Bronchial epithelial cell (primary cell): ENCODE measurements at regions not wholly inside any gene's neighbourhood (a gene's known extent, or its start where the extent isn't known, plus 50 kb on each side); places are given as distances from the start of the nearest gene placed in this dataset.

ENCODE experiments used
- DNase-seq: peaks from one replicate; pipeline ENCODE4 v3.0.0-alpha.2; 2010; ENCODE audit warnings: low read depth
- FAIRE-seq: peaks from 2 replicates; lab custom pipeline; 2011; peaks lifted over from hg19 to GRCh38; lab: Jason Lieb, UNC
- H3K27me3 ChIP-seq: 2 replicates; pipeline ENCODE4 v1.5.1; 2011; ENCODE audit warnings: low read length; ENCODE audit not compliant: control insufficient read depth, insufficient read depth
- H3K36me3 ChIP-seq: 2 replicates; pipeline ENCODE4 v1.5.1; 2011; ENCODE audit warnings: low read length; ENCODE audit not compliant: control insufficient read depth, insufficient read depth
- H3K4me3 ChIP-seq: 2 replicates; pipeline ENCODE4 v1.5.1; 2011; ENCODE audit warnings: mild to moderate bottlenecking, low read depth, low read length, control low read depth
- TF ChIP-seq, protein P1 (sequence below): IDR thresholded peaks from 2 replicates; pipeline ENCODE4 v1.5.1; 2011; ENCODE audit warnings: mild to moderate bottlenecking, moderate library complexity, low read length, control low read depth, inconsistent platforms; ENCODE audit not compliant: insufficient read depth, severe bottlenecking

DNA sequence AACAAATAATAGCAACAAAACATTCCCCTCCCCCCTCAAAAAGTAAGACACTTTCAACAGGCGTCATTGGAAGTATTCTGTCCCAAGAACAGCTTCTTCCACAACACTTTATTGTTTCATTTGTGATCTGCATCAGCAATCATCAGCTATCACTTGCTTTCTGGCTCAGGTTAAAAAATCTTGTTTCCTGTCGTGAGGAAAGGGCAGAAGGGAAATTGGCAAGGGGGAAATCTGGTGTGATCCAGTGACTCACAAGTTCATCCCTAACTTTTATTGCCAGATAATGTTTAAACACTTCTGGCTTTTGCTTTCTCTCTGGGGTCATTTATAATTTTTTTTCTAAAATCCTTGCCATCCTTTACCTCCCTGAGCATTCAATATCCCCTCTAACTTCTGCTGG lies 247.4 kb upstream of the GIMD1 start:
- FAIRE-seq = no peak
- Histone ChIP-seq H3K36me3 (no peaks in the 10 kb centered on the region), H3K4me3 (no peak overlapping the region), H3K27me3 (no peaks in the 10 kb centered on the region)
- no peak for DNase-seq
- TF ChIP-seq, protein P1, sequence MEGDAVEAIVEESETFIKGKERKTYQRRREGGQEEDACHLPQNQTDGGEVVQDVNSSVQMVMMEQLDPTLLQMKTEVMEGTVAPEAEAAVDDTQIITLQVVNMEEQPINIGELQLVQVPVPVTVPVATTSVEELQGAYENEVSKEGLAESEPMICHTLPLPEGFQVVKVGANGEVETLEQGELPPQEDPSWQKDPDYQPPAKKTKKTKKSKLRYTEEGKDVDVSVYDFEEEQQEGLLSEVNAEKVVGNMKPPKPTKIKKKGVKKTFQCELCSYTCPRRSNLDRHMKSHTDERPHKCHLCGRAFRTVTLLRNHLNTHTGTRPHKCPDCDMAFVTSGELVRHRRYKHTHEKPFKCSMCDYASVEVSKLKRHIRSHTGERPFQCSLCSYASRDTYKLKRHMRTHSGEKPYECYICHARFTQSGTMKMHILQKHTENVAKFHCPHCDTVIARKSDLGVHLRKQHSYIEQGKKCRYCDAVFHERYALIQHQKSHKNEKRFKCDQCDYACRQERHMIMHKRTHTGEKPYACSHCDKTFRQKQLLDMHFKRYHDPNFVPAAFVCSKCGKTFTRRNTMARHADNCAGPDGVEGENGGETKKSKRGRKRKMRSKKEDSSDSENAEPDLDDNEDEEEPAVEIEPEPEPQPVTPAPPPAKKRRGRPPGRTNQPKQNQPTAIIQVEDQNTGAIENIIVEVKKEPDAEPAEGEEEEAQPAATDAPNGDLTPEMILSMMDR = no peak

DNA sequence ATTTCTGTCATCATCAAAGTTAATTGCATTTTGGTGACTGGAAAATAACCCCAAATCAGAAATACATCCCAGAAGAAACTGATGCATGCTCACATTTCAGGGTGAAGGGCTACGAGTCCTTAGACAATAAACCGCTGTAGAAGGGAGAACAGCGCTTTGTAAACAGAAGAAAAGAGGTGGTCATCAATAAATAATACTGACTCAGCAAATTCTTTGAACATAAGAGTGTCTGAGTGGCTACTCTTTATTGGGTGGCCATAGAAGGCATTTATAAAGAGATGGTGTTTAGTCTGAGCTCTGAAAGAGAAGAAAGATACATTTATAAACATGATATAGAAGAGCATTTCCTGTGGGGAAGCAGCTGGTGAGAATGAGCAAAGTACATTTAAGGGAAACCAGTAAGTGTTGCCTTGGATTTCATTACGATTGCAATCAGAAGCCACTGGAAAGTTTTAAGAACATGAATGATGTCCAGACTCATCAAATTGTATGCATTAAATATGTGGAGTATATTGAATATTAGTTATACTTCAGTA lies 246.9 kb upstream of the GIMD1 start:
- Histone ChIP-seq H3K4me3 (no peak overlapping the region), H3K27me3 (no peaks in the 10 kb centered on the region), H3K36me3 (no peaks in the 10 kb centered on the region)
- DNase-seq = no peak
- FAIRE-seq = no peak
- TF ChIP-seq, protein P1 = no peak

DNA sequence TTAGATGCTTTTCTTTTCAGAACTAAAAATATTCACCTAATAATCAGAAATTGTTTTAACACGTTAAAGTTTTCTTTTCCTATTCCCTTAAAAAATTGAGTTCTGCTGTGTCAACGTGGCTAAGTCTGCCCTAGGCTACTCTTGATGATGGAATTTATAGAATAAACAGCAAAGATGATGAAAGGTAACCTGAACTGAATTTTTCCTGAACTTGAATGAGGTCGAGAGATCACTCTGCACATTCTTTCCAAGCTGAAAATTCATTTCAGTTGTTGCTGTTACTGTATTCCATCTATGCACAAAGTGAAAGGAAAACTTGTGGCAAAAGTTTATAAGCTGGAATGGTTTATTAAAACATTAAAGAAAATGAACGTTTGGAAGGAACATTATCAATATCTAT lies 245.9 kb upstream of the GIMD1 start:
- Histone ChIP-seq H3K36me3 (no peaks in the 10 kb centered on the region), H3K4me3 (no peak overlapping the region), H3K27me3 (no peaks in the 10 kb centered on the region)
- TF ChIP-seq, protein P1 = no peak
- peak; percentile 40 for DNase-seq
- no peak for FAIRE-seq

DNA sequence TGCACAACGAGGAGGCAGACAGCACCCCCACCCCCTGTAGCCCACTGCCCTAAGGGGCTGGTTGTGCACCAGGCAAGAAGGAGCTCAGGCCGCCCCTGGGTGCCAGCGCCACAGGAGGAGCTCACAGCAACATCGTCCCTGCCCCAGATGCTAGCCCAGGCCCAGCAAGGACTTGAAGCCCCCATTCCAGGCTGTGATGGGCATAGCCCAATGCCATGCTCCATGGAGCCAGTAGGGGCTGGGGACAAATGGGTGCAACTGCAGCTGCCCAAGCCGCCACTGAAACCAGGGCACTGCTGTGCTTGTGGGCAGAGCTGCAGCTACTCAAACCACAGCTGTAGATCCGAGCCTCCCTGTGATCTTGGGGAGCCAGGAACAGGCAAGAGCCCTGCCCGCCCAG lies 241.3 kb upstream of the GIMD1 start:
- FAIRE-seq = no peak
- Histone ChIP-seq H3K4me3 (no peak overlapping the region), H3K36me3 (no peaks in the 10 kb centered on the region), H3K27me3 (no peaks in the 10 kb centered on the region)
- TF ChIP-seq, protein P1 = no peak
- no peak for DNase-seq

DNA sequence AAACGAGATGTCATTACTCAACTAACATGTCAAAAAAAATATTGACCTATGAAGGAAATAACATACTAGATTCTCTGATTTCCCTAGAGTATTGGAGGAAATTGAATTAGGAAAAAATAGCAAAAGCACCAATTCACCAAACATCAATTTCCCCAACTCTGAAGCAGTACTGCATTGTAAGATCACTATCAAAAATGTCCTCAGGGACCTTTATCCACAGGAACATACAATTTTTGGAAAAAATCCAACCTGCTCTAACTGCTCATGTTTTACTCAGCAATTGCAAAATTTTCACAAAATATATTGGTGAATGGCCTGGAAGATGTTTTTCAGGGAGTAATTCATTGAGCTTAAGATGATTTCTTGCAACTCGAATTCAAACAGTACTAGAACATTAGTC lies 239.0 kb upstream of the GIMD1 start:
- no peak for FAIRE-seq
- H3K36me3 ChIP-seq = no peaks in the 10 kb centered on the region
- TF ChIP-seq, protein P1 = no peak
- no peak for DNase-seq
- H3K27me3 ChIP-seq = no peaks in the 10 kb centered on the region
- no peak overlapping the region for H3K4me3 ChIP-seq
